ENCODE measurements at regions not wholly inside any gene's neighbourhood (a gene's known extent, or its start where the extent isn't known, plus 50 kb on each side); places are given as distances from the start of the nearest gene placed in this dataset.

- peak; percentile 65 for ATAC-seq
- peak overlapping the region in 2 of 4 donors; percentile 11 to 16 for H3K27ac ChIP-seq
- 39% methylated on average over 4 of the region's 4 CpGs for WGBS, 2 donors (ENCODE audit: low coverage in 1 of 2)
Measured at GRCh38 chr3:154783521-154783931, 296.6 kb upstream of the MME start.

DNA sequence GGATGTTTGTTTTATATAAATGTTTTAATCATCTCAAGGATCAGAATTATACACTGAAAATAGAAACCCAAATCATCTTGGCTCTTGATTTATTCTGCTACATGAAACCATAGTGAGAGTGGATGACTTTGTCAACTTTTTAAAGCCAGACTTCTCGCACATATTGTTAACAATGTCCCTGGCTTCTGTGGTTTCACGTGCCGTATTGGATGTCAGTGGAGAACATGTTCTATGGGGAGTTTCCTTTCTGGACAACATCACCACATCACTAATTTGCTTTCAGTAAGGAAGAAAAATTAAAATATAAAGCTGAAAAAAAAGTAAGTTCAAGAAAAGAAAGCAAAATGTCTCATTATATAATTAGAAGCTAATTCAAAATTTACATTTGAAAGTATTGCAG lies 297.1 kb upstream of the MME start:
- Histone ChIP-seq H3K36me3 (no peaks in the 10 kb centered on the region), H3K27ac (peak overlapping the region in 2 of 4 donors; percentile 11 to 16), H3K27me3 (no peaks in the 10 kb centered on the region), H3K9me3 (no peaks in the 10 kb centered on the region), H3K4me1 (peaks cover 0 to 49% (median 3%) of the 10 kb centered on the region in 3 donors), H3K4me3 (no peak overlapping the region)
- TF ChIP-seq POLR2A (IDR thresholded peaks at IDR 0.05) (no peak), POLR2AphosphoS5 (IDR thresholded peaks at IDR 0.05) (no peak), EP300 (IDR thresholded peaks at IDR 0.05) (no peak)
- TF ChIP-seq, protein P1, sequence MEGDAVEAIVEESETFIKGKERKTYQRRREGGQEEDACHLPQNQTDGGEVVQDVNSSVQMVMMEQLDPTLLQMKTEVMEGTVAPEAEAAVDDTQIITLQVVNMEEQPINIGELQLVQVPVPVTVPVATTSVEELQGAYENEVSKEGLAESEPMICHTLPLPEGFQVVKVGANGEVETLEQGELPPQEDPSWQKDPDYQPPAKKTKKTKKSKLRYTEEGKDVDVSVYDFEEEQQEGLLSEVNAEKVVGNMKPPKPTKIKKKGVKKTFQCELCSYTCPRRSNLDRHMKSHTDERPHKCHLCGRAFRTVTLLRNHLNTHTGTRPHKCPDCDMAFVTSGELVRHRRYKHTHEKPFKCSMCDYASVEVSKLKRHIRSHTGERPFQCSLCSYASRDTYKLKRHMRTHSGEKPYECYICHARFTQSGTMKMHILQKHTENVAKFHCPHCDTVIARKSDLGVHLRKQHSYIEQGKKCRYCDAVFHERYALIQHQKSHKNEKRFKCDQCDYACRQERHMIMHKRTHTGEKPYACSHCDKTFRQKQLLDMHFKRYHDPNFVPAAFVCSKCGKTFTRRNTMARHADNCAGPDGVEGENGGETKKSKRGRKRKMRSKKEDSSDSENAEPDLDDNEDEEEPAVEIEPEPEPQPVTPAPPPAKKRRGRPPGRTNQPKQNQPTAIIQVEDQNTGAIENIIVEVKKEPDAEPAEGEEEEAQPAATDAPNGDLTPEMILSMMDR (IDR thresholded peaks at IDR 0.05), result no peak
- no peak for ATAC-seq
- WGBS, 2 donors (ENCODE audit: low coverage in 1 of 2), result 23 to 47% methylated on average over 3 of the region's 3 CpGs

More at GRCh38 chr3:154783521-154783931, 296.6 kb upstream of the MME start:
- Histone ChIP-seq H3K27me3 (no peaks in the 10 kb centered on the region), H3K4me3 (no peak overlapping the region), H3K9me3 (no peaks in the 10 kb centered on the region), H3K4me1 (peaks cover 0 to 49% (median 3%) of the 10 kb centered on the region in 3 donors), H3K36me3 (no peaks in the 10 kb centered on the region)
- TF ChIP-seq, protein P1 (IDR thresholded peaks at IDR 0.05), result no peak
- TF ChIP-seq POLR2AphosphoS5 (IDR thresholded peaks at IDR 0.05) (no peak), POLR2A (IDR thresholded peaks at IDR 0.05) (no peak), EP300 (IDR thresholded peaks at IDR 0.05) (no peak)

GRCh38 chr3:154782151-154782550 lies 298.0 kb upstream of the MME start:
- Histone ChIP-seq H3K9me3 (no peaks in the 10 kb centered on the region), H3K4me1 (peaks cover 0 to 48% (median 3%) of the 10 kb centered on the region in 3 donors), H3K27ac (no peak overlapping the region), H3K4me3 (no peak overlapping the region), H3K27me3 (no peaks in the 10 kb centered on the region), H3K36me3 (no peaks in the 10 kb centered on the region)
- TF ChIP-seq EP300 (IDR thresholded peaks at IDR 0.05), result no peak
- 58 to 70% methylated on average over 2 of the region's 2 CpGs for WGBS, 2 donors (ENCODE audit: low coverage in 1 of 2)
- no peak for ATAC-seq

DNA sequence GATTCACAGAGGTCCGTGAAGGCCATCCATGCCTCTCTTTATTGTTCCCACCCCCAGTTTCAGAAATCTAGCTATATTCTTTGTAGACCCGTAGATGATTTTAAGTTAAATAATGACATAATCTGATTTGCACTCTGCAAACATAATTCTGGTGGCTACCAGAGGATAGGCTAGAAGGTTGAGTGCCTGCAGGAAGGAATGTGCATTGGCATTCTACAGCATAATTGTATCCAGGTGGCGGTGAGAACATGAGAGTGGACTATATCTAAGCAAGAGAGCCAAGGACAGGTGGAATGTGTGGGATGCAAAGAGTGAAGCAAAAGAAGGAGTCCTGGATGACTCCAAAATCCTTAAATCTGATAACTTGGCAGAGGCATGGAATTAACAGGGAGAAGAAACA lies 298.5 kb upstream of the MME start:
- Histone ChIP-seq H3K27ac (no peak overlapping the region), H3K27me3 (no peaks in the 10 kb centered on the region), H3K4me3 (no peak overlapping the region), H3K36me3 (no peaks in the 10 kb centered on the region), H3K4me1 (peaks cover 0 to 43% (median 3%) of the 10 kb centered on the region in 3 donors), H3K9me3 (no peaks in the 10 kb centered on the region)
- TF ChIP-seq, protein P1 (IDR thresholded peaks at IDR 0.05), result no peak
- no peak for TF ChIP-seq POLR2AphosphoS5 (IDR thresholded peaks at IDR 0.05)
- no peak for TF ChIP-seq POLR2A (IDR thresholded peaks at IDR 0.05)
- no peak for TF ChIP-seq EP300 (IDR thresholded peaks at IDR 0.05)
- ATAC-seq, result no peak
- WGBS, 2 donors (ENCODE audit: low coverage in 1 of 2), result 86 to 89% methylated on average over 3 of the region's 3 CpGs

DNA sequence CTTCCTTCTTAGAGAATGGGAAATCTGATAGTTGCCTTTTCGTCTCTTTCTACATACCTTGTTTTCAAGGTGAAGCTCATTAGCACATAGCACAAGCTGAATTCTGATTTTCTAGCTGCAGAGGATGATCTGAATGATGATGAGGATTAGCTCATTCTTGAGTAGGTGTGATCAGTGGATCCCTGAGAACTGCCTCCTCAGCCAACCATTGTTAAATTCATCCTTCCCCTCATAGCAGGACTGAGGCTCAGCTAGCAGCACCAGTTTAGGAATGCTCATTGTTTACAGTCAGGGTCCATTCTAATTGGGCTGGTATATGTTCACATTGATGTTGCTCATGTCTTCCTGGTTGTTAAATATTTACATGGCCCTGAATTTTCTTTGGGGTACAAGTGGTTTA lies 299.9 kb upstream of the MME start:
- 72 to 91% methylated on average over 1 of the region's 1 CpG for WGBS, 2 donors (ENCODE audit: low coverage in 1 of 2)
- Histone ChIP-seq H3K36me3 (no peaks in the 10 kb centered on the region), H3K4me3 (no peak overlapping the region), H3K27me3 (no peaks in the 10 kb centered on the region), H3K27ac (no peak overlapping the region), H3K4me1 (peaks cover 0 to 36% (median 0%) of the 10 kb centered on the region in 3 donors), H3K9me3 (no peaks in the 10 kb centered on the region)
- no peak for ATAC-seq
- TF ChIP-seq POLR2A (IDR thresholded peaks at IDR 0.05), result no peak

- Histone ChIP-seq H3K4me1 (peaks cover 0 to 36% (median 0%) of the 10 kb centered on the region in 3 donors), H3K4me3 (no peak overlapping the region), H3K27me3 (no peaks in the 10 kb centered on the region), H3K36me3 (no peaks in the 10 kb centered on the region), H3K9me3 (no peaks in the 10 kb centered on the region), H3K27ac (no peak overlapping the region)
- ATAC-seq, result no peak
- WGBS, 2 donors (ENCODE audit: low coverage in 1 of 2), result 0 to 13% methylated on average over 2 of the region's 2 CpGs
- TF ChIP-seq POLR2A (IDR thresholded peaks at IDR 0.05) (no peak), EP300 (IDR thresholded peaks at IDR 0.05) (no peak), POLR2AphosphoS5 (IDR thresholded peaks at IDR 0.05) (no peak)
- TF ChIP-seq, protein P1 (IDR thresholded peaks at IDR 0.05), result no peak
Measured at GRCh38 chr3:154779571-154779970, 300.5 kb upstream of the MME start.
